KBM-7 (cell line): ENCODE measurements at regions not wholly inside any gene's neighbourhood (a gene's known extent, or its start where the extent isn't known, plus 50 kb on each side); places are given as distances from the start of the nearest gene placed in this dataset.
"Not testable (repeated sequence)": the region's sequence is repeated elsewhere in the genome, so short reads cannot be mapped to it uniquely, and the experiment has no call there.

Source experiments
- DNase-seq: peaks from one replicate; pipeline ENCODE4 v3.0.0-alpha.2; 2015
- in situ Hi-C: fragments of 300-500 bp; cut with MboI; formaldehyde crosslinking; loops from 2 replicates; pipeline ENCODE4 v1.14.3; 2020; ENCODE audit warnings: low sequenced_read_pairs, low pct_unique_long_range_greater_than_20kb, mixed read lengths

- in situ Hi-C loops: no loop called here
- DNase-seq: no peak
Observed at GRCh38 chr6:74901576-74901975, 304.3 kb downstream of the COL12A1 start.

- DNase-seq: peak; percentile 21
- in situ Hi-C loops: no loop called here
Observed at GRCh38 chr6:74899416-74899815, 306.4 kb downstream of the COL12A1 start.

- DNase-seq: no peak
Observed at GRCh38 chr6:74892091-74892490, 313.8 kb downstream of the COL12A1 start.

GRCh38 chr6:74891349-74891831, 314.5 kb downstream of the COL12A1 start:
- no peak for DNase-seq
- in situ Hi-C loops: no loop called here

More at GRCh38 chr6:74892091-74892490, 313.8 kb downstream of the COL12A1 start:
- in situ Hi-C loops: no loop called here

GRCh38 chr6:74889635-74890034, 316.2 kb downstream of the COL12A1 start:
- no peak for DNase-seq
- in situ Hi-C loops: no loop called here

DNA sequence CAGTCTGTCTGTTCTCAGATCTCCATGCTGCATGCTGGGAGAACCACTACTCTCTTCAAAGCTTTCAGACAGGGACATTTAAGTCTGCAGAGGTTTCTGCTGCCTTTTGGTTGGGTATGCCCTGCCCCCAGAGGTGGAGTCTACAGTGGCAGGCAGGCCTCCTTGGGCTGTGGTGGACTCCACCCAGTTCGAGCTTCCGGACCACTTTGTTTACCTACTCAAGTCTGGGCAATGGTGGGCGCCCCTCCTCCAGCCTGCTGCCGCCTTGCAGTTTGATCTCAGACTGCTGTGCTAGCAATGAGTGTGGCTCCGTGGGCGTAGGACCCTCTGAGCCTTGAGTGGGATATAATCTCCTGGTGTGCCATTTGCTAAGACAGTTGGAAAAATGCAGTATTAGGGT, 317.1 kb downstream of the COL12A1 start:
- DNase-seq, in situ Hi-C loops: not testable (repeated sequence)

- in situ Hi-C loops: no loop called here
- DNase-seq: no peak
Observed at GRCh38 chr6:74879976-74880375, 325.9 kb downstream of the COL12A1 start.

DNA sequence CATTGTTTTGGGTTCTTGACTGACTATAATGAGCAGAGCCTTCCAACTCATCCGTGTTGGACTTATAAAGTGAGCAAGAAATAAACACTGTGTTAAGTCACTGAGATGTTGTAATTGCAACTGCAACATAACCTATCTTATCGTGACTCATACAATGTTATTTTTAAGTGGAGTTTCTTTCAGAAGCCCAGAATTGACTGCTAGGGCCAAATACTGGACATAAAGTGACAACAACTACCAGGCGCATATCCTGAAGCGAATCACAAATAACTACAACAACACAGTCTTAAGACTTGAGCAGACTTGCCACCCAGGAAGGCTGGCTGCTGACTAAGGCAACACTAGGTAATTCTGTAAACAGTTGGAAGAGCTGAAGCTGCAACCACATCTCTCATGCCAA, 326.6 kb downstream of the COL12A1 start:
- in situ Hi-C loops: no loop called here
- no peak for DNase-seq

DNA sequence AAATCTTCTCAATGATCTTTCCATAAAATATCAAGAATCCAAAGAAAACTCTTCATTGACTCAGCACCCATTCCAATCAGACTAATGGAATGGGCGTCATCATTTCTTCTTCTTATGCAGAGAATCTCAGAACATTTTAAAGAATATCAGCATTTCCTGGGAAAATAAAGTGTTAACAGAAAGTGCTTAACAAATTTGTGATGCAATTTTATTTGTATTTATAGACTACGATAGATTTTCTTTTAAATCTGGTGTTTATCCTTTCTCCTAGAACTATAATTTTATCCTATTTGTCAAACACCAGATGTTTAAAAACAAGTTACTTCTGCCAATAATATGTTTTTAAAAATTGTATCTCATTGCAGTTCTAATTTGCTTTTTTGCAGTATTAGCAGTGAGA, 330.7 kb downstream of the COL12A1 start:
- no peak for DNase-seq
- in situ Hi-C loops: no loop called here

DNA sequence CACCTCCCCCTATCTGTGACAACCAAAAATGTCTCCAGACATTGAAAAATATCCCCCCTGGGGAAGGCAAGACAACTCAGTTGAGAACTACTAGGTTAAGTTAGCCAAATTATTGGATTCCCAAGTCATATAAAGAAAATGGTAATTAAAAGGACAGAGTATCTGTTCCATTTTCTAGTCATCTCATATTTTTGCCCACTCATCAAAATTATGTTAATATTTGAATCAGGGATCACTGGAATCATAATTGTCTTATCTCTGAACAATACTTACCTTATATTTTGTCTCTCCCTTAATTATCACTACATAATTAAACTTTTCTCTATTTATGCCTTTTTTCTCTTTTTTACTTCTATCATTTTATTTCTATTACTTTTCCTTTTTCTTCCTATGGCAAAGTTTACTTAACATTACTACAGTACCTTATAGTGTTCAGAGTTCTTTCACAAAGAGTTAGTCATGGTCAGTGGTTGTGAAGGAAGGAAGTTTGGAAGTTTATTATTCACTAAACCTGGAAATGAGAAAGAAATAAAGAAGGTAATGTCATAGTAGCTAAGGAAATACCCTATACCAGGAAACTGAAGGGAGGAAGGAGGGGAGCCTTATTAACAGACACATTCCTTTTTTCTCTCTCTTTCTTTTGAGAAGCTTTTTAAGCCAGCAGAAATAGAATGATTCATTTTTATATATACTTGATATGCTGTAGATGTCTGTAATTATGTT, 332.9 kb downstream of the COL12A1 start:
- DNase-seq: no peak
- in situ Hi-C loops: no loop called here

DNA sequence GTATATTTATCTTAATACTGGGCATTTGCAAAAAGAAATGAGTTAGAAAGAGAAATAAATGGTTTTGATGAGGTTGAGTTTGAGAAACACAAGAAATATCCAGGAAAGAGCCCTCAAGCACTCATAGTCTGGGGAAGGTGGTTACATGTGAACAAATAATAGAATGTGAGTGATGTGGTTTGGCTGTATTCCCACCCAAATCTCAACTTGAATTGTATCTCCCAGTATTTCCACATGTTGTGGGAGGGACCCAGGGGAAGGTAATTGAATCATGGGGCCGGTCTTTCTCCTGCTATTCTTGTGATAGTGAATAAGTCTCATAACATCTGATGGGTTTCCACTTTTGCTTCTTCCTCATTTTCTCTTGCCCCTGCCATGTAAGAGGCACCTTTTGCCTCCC, 334.1 kb downstream of the COL12A1 start:
- in situ Hi-C loops: no loop called here
- no peak for DNase-seq

DNA sequence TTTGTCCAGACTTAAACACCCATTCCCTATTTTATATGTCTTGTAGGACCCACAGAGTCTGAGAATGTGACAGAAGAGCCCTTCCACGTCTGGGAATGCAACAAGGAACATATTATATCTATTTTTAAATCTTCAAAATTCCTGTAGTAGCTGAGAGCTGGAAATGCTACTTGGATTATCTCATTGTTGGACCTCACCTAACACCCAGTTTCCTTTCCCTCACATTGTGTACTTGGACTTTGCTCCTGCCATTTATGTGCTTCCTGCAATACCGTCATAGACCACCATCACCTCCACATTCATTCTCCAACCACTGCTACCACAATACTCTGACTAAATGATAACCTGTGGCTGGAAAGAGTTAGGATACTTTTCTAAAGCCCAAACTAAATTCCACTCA, 335.4 kb downstream of the COL12A1 start:
- in situ Hi-C loops: no loop called here
- no peak for DNase-seq

- in situ Hi-C loops: no loop called here
- DNase-seq: no peak
Observed at GRCh38 chr6:74867291-74867690, 338.6 kb downstream of the COL12A1 start.

DNA sequence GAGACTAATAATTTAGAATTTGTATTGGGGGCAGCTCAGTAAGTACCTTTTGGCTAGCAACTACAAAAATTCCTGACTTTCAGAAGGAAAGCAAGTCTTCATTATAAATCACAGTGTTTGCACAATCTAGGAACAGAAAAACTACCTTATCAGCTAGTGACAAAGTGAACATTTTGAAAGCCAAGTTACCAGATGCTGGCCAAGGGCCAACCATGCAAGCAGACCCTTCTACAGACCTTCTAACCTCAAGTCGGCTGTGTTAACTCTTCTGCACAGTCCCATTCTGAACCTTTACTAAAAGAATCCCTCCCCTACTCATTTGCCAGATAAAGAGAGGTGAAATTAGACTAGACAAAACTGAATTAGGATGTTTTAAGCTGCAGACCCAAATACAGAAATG, 341.9 kb downstream of the COL12A1 start:
- in situ Hi-C loops: no loop called here

DNA sequence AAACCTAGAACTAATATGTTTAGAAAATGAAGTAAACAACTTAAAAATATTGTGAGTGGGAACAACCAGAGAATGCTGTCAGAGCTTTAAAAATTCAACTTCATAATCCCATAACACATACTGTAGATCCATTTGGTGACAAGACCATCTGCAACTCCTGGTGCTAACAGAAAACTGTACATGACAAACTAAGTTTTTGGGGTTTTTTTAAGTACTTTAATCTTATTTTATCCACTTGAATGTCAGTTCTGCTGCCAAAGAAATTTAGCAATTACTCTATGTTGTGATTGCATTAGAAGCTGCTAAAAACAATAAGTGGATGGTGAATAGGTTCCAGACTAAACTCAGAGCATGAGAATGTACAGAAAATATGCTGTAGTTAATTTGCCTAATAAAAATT, 345.4 kb downstream of the COL12A1 start:
- in situ Hi-C loops: no loop called here
- no peak for DNase-seq

More for the DNA sequence above, 341.9 kb downstream of the COL12A1 start:
- no peak for DNase-seq

DNA sequence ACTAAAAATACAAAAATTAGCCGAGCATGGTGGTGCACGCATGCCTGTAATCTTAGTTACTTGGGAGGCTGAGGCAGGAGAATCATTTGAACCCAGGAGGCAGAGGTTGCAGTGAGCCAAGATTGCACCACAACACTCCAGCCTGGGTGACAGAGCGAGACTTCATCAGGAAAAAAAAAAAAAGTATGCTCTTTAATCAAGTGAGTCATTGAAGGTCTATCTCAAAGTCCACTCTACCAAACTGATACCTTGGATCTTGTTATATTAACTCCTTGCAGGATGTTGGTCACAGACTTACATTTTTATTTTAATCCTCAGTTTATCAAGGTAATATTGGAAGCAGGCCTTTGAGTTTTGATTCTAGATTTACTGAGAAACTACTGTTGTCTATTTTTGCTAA, 348.7 kb downstream of the COL12A1 start:
- DNase-seq: no peak
- in situ Hi-C loops: no loop called here

DNA sequence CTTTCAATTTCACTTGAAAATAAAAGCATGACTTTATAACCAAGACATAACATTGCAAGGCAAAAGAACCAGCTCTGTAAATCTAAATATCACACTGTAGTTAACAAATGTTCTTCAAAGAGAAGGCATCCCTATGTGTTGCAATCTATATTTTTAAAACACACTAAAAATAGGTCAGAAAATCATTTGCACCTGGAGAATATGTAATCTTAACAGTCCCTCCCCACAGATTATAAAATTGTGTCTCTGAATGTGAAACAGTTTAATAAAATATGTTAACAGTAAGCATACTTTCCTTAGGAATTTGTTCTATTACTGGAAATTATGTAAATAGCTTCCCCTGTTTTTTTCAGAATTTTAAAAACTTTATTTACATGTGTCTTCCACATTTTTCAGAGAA, 351.9 kb downstream of the COL12A1 start:
- in situ Hi-C loops: no loop called here
- DNase-seq: no peak

- DNase-seq: no peak
- in situ Hi-C loops: no loop called here
Observed at GRCh38 chr6:74851596-74851995, 354.3 kb downstream of the COL12A1 start.

DNA sequence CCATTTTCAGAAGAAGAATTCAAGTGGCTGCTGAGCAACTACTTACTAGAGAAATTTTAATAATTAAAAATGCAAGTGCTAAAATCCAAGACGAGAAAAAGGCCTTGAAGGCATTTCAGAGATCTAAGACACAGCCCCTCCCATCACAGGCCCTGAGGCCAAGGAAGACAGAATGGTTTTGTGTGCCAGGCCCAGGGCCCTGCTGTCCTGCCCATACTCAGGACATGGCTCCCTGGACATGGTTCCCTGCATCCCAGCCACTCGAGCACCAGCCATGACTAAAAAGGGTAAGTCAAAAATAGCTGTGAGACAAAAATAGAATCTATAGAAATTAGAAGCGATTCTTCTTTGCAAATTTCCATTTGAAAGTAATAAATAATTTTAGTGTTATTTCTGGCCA, 364.9 kb downstream of the COL12A1 start:
- in situ Hi-C loops: no loop called here
- no peak for DNase-seq

GRCh38 chr6:74834967-74835366, 370.9 kb downstream of the COL12A1 start:
- in situ Hi-C loops: no loop called here
- no peak for DNase-seq

DNA sequence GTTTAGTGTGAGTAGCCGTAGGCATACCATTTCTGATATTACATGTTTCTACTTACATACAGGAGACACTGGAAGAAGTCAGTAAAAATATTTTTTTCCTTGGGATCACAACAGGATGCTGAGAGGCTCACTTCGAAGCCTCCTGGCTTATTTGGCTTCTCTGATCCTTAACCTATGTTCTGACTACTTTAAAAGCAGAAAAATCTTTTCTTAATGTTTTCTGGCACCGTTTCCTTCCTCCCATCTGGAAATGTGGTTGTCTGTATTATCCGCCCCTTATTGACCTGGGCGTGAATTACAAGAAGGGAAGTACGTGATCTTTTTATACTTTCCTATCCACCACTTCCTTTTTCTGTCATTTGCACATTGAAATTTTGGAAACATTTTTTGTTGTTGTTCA, 379.6 kb downstream of the COL12A1 start:
- DNase-seq: peak; percentile 8
- in situ Hi-C loops: no loop called here
